ENCODE measurements at regions not wholly inside any gene's neighbourhood (a gene's known extent, or its start where the extent isn't known, plus 50 kb on each side); places are given as distances from the start of the nearest gene placed in this dataset.

DNA sequence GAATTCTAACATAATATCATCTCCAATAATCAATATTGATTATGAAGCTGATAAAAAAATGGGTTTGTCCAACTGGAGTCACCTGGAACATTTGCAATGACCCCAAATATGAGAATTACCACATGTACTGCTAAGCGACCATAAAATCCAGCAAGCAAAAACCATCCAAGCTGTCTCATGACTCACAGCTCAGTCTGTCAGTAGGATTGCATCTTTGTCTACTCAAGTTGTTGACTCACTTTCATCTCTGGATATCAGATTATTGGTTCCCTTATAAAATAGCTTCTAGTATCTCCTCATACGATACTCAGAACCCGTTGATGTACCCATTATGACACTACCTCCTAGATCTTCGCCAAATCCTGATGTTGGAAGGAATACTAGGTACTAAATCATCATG, 209.8 kb upstream of the ATP11B start:
- dilution Hi-C loops (cut with MboI; ENCODE audit: extremely low pct_ligation_motif_present, low sequenced_read_pairs): no loop called here
- no peak overlapping the region for H3K27ac ChIP-seq (ENCODE audit: insufficient read depth, low read depth, low read length)
- H3K9me3 ChIP-seq (replicated peaks; ENCODE audit: control insufficient read depth, insufficient read depth, low read length): no peaks in the 10 kb centered on the region
- no peaks in the 10 kb centered on the region for H3K4me1 ChIP-seq (ENCODE audit: control insufficient read depth, extremely low read depth, insufficient read depth, low read length)
- H3K79me2 ChIP-seq (ENCODE audit: control insufficient read depth, insufficient read depth, low read length): no peaks in the 10 kb centered on the region
- FAIRE-seq (no peak), DNase-seq (ENCODE audit: low read depth, low spot score) (no peak)
- ChIA-PET CTCF (no interaction called here), POLR2A (no interaction called here)
- no peak overlapping the region for H3K4me2 ChIP-seq (ENCODE audit: insufficient read depth, low read length)
- intact Hi-C loops (cut with micrococcal nuclease): no loop called here
- no peak overlapping the region for H3K4me3 ChIP-seq (replicated peaks in 1 of 3; ENCODE audit: insufficient read depth in 1 of 3, low read depth in 1 of 3, low read length in 3 of 3)
- TF ChIP-seq FOS (IDR thresholded peaks at IDR 0.05; ENCODE audit: borderline replicate concordance, insufficient read depth, low read length) (no peak), MYC (IDR thresholded peaks at IDR 0.05; ENCODE audit: low read depth, low read length) (no peak), POLR2AphosphoS5 (IDR thresholded peaks at IDR 0.05; ENCODE audit: insufficient read depth, low read depth, low read length) (no peak), GATA2 (IDR thresholded peaks at IDR 0.05; ENCODE audit: insufficient read depth, insufficient read length, low read depth, low read length) (no peak), EZH2 (IDR thresholded peaks at IDR 0.05; ENCODE audit: borderline replicate concordance, low read depth, low read length, severe bottlenecking) (no peak)
- TF ChIP-seq, protein P1, sequence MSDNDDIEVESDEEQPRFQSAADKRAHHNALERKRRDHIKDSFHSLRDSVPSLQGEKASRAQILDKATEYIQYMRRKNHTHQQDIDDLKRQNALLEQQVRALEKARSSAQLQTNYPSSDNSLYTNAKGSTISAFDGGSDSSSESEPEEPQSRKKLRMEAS (IDR thresholded peaks at IDR 0.05; ENCODE audit: insufficient read depth, insufficient read length): no peak
- H3K27me3 ChIP-seq (ENCODE audit: control insufficient read depth in 2 of 2, insufficient read depth in 2 of 2, low read length in 2 of 2): no peaks in the 10 kb centered on the region
- no peaks in the 10 kb centered on the region for H3K9me1 ChIP-seq (replicated peaks; ENCODE audit: control insufficient read depth, extremely low read depth, insufficient read depth, low read length)
- H3K9ac ChIP-seq (replicated peaks; ENCODE audit: extremely low read depth, insufficient read depth, low read length): no peak overlapping the region
- no TSS peak for BruUV-seq (replicated peaks)
- no peaks in the 10 kb centered on the region for H4K20me1 ChIP-seq (replicated peaks; ENCODE audit: control insufficient read depth, extremely low read depth, insufficient read depth, low read length)
- H3K36me3 ChIP-seq (ENCODE audit: control insufficient read depth in 2 of 2, extremely low read depth in 1 of 2, insufficient read depth in 2 of 2, low read length in 2 of 2): no peaks in the 10 kb centered on the region
- no peak overlapping the region for H2AFZ ChIP-seq (ENCODE audit: low read depth, low read length)

DNA sequence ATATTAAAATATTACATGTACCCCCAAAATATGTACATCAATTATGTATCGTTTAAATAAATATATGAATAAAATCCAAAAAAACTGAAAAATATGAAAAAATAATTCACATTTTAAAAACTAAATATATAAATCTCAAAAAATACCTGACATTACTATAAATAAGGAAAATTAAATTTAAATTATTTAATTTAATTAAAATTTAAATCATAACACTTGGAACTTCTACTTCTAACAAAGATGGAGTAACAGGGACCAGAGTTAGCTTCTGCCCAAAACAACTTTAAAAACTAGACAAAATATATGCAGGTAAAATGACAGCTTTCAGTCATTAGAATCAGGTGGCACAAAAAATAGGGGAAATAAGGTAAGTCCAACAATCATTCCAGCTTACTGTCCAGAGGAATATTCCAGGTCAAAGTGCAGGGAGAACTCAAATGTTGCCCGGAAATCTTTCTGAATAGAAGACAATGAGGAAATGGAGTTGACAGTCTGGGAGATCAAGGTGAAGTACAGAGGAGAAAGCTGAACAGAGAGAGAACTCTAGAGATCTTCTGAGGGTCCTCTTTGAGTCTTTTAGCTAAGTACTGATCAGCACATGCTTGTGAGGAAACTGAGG, 207.7 kb upstream of the ATP11B start:
- dilution Hi-C loops (cut with MboI; ENCODE audit: extremely low pct_ligation_motif_present, low sequenced_read_pairs) (no loop called here), intact Hi-C loops (cut with micrococcal nuclease) (no loop called here)
- Histone ChIP-seq H3K4me1 (ENCODE audit: control insufficient read depth, extremely low read depth, insufficient read depth, low read length) (no peaks in the 10 kb centered on the region), H3K9me3 (replicated peaks; ENCODE audit: control insufficient read depth, insufficient read depth, low read length) (no peaks in the 10 kb centered on the region), H3K27me3 (ENCODE audit: control insufficient read depth in 2 of 2, insufficient read depth in 2 of 2, low read length in 2 of 2) (no peaks in the 10 kb centered on the region), H2AFZ (ENCODE audit: low read depth, low read length) (no peak overlapping the region), H3K27ac (ENCODE audit: insufficient read depth, low read depth, low read length) (no peak overlapping the region), H4K20me1 (replicated peaks; ENCODE audit: control insufficient read depth, extremely low read depth, insufficient read depth, low read length) (no peaks in the 10 kb centered on the region), H3K36me3 (ENCODE audit: control insufficient read depth in 2 of 2, extremely low read depth in 1 of 2, insufficient read depth in 2 of 2, low read length in 2 of 2) (no peaks in the 10 kb centered on the region), H3K9ac (replicated peaks; ENCODE audit: extremely low read depth, insufficient read depth, low read length) (no peak overlapping the region), H3K4me3 (replicated peaks in 1 of 3; ENCODE audit: insufficient read depth in 1 of 3, low read depth in 1 of 3, low read length in 3 of 3) (no peak overlapping the region), H3K9me1 (replicated peaks; ENCODE audit: control insufficient read depth, extremely low read depth, insufficient read depth, low read length) (no peaks in the 10 kb centered on the region), H3K4me2 (ENCODE audit: insufficient read depth, low read length) (no peak overlapping the region), H3K79me2 (ENCODE audit: control insufficient read depth, insufficient read depth, low read length) (no peaks in the 10 kb centered on the region)
- TF ChIP-seq JUN (IDR thresholded peaks at IDR 0.05; ENCODE audit: borderline replicate concordance, insufficient read depth, insufficient read length, low read depth) (no peak), CTCF (IDR thresholded peaks at IDR 0.05; ENCODE audit: extremely low read depth in 1 of 2, insufficient read depth in 1 of 2, low read depth in 1 of 2, low read length in 2 of 2) (no peak), GATA2 (IDR thresholded peaks at IDR 0.05; ENCODE audit: insufficient read depth, insufficient read length, low read depth, low read length) (no peak), EZH2 (IDR thresholded peaks at IDR 0.05; ENCODE audit: borderline replicate concordance, low read depth, low read length, severe bottlenecking) (no peak), POLR2AphosphoS5 (IDR thresholded peaks at IDR 0.05; ENCODE audit: insufficient read depth, low read depth, low read length) (no peak), FOS (IDR thresholded peaks at IDR 0.05; ENCODE audit: borderline replicate concordance, insufficient read depth, low read length) (no peak), MYC (IDR thresholded peaks at IDR 0.05; ENCODE audit: low read depth, low read length) (no peak)
- TF ChIP-seq, protein P1 (IDR thresholded peaks at IDR 0.05; ENCODE audit: insufficient read depth, insufficient read length): no peak
- CTCF ChIA-PET: interaction anchor here (0.9 kb wide), 1 partner anchor 9 kb away, joined by 3 read pairs; no protein-coding TSS in a partner anchor
- POLR2A ChIA-PET: no interaction called here
- DNase-seq (ENCODE audit: low read depth, low spot score): no peak
- BruUV-seq (replicated peaks): no TSS peak
- FAIRE-seq: no peak
